ENCODE measurements at regions not wholly inside any gene's neighbourhood (a gene's known extent, or its start where the extent isn't known, plus 50 kb on each side); places are given as distances from the start of the nearest gene placed in this dataset.

DNA sequence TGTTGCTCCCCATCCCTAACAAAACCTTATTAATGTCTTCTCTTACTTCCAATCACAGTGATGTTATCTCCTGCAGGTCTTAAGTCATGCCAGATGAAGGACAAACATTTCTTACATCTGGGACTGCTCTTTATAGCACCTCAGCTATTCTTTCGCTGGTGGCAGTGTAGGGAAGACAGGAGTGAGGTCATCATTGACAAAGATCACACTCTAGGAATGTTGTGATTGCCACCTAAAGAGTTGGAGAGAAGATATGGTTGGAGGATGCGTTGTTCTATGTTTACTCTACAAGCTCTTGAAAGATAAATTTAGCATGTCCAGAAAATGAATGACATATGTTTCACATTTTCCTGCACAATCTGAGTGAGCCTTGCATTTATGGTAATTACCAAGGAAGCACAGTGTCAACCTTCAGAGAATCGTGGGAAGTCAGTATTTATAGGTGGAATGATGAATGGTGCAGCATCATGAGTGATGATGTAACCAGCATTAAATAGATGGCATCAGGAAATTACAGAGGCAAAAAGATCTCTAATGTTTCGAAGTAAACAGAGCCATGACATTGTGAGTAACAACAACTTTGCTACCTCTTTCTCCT is 188.1 kb upstream of the STEAP1 start:
- in situ Hi-C loops (cut with HindIII; ENCODE audit: low pct_ligation_motif_present, low sequenced_read_pairs): no loop called here
- no peaks in the 10 kb centered on the region for H3K27me3 ChIP-seq (replicated peaks)
- DNase-seq: no peak

DNA sequence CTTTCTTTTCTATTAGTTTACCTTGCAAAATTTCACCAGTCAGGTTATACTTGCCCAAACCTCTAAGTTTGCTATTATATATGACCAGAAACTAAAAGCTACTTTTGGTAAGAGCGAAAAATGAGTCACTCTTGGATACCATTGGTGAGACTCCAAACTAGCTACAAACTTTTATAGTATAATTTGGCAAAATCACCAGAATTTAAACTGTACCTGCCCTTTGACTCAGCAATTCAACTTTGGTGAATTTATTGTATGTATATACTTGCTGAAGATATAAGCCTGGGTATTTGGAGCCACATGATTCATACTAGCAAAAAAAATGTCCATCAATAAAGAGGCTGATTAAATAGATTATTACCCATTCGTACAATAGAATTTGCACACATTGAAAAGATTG is 178.7 kb upstream of the STEAP1 start:
- no peaks in the 10 kb centered on the region for H3K27me3 ChIP-seq (replicated peaks)
- H3K4me3 ChIP-seq (ENCODE audit: low read depth, low read length): no peak overlapping the region
- in situ Hi-C loops (cut with HindIII; ENCODE audit: low pct_ligation_motif_present, low sequenced_read_pairs): no loop called here
- H3K27ac ChIP-seq: no peak overlapping the region
- no peaks in the 10 kb centered on the region for H3K36me3 ChIP-seq (replicated peaks)
- no peak for DNase-seq
- TF ChIP-seq, protein P1, sequence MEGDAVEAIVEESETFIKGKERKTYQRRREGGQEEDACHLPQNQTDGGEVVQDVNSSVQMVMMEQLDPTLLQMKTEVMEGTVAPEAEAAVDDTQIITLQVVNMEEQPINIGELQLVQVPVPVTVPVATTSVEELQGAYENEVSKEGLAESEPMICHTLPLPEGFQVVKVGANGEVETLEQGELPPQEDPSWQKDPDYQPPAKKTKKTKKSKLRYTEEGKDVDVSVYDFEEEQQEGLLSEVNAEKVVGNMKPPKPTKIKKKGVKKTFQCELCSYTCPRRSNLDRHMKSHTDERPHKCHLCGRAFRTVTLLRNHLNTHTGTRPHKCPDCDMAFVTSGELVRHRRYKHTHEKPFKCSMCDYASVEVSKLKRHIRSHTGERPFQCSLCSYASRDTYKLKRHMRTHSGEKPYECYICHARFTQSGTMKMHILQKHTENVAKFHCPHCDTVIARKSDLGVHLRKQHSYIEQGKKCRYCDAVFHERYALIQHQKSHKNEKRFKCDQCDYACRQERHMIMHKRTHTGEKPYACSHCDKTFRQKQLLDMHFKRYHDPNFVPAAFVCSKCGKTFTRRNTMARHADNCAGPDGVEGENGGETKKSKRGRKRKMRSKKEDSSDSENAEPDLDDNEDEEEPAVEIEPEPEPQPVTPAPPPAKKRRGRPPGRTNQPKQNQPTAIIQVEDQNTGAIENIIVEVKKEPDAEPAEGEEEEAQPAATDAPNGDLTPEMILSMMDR (IDR thresholded peaks at IDR 0.05; ENCODE audit: low read depth, low read length, missing control alignments): no peak

More for the DNA sequence above, 188.1 kb upstream of the STEAP1 start:
- TF ChIP-seq, protein P1 (IDR thresholded peaks at IDR 0.05; ENCODE audit: low read depth, low read length, missing control alignments): no peak
- Histone ChIP-seq H3K27ac (no peak overlapping the region), H3K4me3 (ENCODE audit: low read depth, low read length) (no peak overlapping the region), H3K36me3 (replicated peaks) (no peaks in the 10 kb centered on the region)

DNA sequence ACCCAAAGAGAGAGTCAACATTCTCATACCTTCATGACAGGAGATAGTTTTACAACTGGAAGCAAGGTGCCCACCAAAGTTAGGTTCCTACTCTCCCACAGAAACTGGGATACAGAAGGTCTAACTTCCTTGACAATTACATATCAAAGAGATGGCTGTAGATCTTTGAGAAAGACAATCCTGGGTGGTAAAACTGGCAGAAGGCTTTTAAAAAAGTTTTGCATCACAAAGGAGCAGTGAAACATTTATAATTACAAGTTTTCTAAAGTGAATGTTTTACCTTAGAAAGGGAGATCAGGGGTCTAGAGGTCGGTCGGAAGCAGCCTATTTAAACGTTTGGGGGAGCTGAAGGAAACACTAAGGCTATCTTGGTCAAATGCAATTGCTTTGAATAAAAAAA is 166.6 kb upstream of the STEAP1 start:
- TF ChIP-seq, protein P1 (IDR thresholded peaks at IDR 0.05; ENCODE audit: low read depth, low read length, missing control alignments): no peak
- DNase-seq: no peak
- Histone ChIP-seq H3K27ac (no peak overlapping the region), H3K4me3 (ENCODE audit: low read depth, low read length) (no peak overlapping the region), H3K27me3 (replicated peaks) (no peaks in the 10 kb centered on the region), H3K36me3 (replicated peaks) (no peaks in the 10 kb centered on the region)
- in situ Hi-C loops (cut with HindIII; ENCODE audit: low pct_ligation_motif_present, low sequenced_read_pairs): no loop called here

DNA sequence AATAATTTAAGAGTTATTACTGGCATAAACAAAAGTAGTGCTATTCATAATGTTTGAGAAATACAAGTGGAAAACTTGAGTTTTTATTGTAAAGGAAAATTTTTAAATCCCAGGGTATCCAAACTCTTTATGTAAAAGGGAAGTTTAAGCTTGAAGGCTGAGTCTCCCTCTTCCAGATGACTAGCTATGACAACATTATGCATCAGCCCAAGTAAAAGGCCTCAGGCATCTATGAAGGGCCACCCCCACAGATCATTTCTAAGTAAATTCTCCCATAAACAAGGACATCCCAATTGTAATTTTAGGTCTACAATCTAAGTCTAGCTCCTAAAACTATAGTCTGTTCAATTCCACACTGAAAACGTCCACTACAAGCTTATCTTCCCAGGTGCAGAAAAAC is 166.2 kb upstream of the STEAP1 start:
- Histone ChIP-seq H3K36me3 (replicated peaks) (no peaks in the 10 kb centered on the region), H3K27me3 (replicated peaks) (no peaks in the 10 kb centered on the region), H3K27ac (no peak overlapping the region), H3K4me3 (ENCODE audit: low read depth, low read length) (no peak overlapping the region)
- in situ Hi-C loops (cut with HindIII; ENCODE audit: low pct_ligation_motif_present, low sequenced_read_pairs): no loop called here
- TF ChIP-seq, protein P1 (IDR thresholded peaks at IDR 0.05; ENCODE audit: low read depth, low read length, missing control alignments): no peak
- no peak for DNase-seq

DNA sequence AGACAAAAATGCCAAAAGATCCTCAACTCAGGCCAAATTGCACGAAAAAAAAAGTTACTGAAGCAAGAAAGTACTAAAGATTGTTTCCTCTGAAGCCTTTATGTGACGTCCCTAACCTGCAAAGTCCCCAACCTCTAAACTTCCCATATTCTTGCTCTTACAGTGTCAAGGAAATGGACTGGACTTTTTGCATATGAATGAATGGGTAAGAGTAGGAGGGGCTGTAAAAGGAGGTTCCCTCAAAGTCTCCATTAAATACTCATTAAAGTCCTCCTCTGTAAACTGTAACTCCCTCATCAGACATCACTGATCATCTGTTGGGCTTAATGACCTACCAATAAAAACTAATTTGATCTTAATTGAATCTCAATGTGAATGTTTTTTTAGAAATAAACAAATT is 164.8 kb upstream of the STEAP1 start:
- TF ChIP-seq, protein P1 (IDR thresholded peaks at IDR 0.05; ENCODE audit: low read depth, low read length, missing control alignments): no peak
- H3K4me3 ChIP-seq (ENCODE audit: low read depth, low read length): no peak overlapping the region
- H3K36me3 ChIP-seq (replicated peaks): no peaks in the 10 kb centered on the region
- no peaks in the 10 kb centered on the region for H3K27me3 ChIP-seq (replicated peaks)
- H3K27ac ChIP-seq: no peak overlapping the region
- in situ Hi-C loops (cut with HindIII; ENCODE audit: low pct_ligation_motif_present, low sequenced_read_pairs): no loop called here
- DNase-seq: no peak

DNA sequence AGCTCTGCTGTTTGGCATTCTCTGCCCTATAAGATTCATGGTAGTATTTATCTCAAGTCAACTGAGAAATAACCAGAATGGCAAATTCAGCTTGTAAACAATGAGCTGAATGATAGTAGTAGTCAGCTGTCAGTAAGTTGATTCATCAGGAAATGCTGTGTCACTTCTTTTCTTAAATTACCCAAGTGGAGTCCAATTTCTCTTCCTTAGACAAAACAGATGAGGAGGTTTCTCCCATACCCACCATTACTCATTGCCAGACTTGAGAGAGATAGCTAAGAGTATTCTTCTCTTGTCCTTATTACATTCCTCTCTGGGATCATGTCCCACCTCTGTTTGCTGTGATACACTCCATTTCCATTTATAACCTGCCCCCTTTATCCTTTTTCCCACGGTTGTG is 159.8 kb upstream of the STEAP1 start:
- Histone ChIP-seq H3K27ac (no peak overlapping the region), H3K36me3 (replicated peaks) (no peaks in the 10 kb centered on the region), H3K27me3 (replicated peaks) (no peaks in the 10 kb centered on the region), H3K4me3 (ENCODE audit: low read depth, low read length) (no peak overlapping the region)
- TF ChIP-seq, protein P1 (IDR thresholded peaks at IDR 0.05; ENCODE audit: low read depth, low read length, missing control alignments): no peak
- in situ Hi-C loops (cut with HindIII; ENCODE audit: low pct_ligation_motif_present, low sequenced_read_pairs): no loop called here
- DNase-seq: no peak
